Spleen (tissue), 11 donors: ENCODE measurements at regions not wholly inside any gene's neighbourhood (a gene's known extent, or its start where the extent isn't known, plus 50 kb on each side); places are given as distances from the start of the nearest gene placed in this dataset.

Experiments used
- DNase-seq: peaks from one replicate; pipeline ENCODE4 v3.0.0-alpha.2; 2020
- H3K27ac ChIP-seq, 8 donors: fragments of 200-600 bp; sonication (generic) in 7 of 8; 1 replicate in 4 of 8; 2 replicates in 4 of 8; pipeline versions ENCODE4 v1.5.0 to v1.8.0; 2016 to 2021; ENCODE audit warnings: inconsistent platforms in 4 of 8, mild to moderate bottlenecking in 4 of 8, moderate library complexity in 1 of 8
- H3K27me3 ChIP-seq, 7 donors: fragments of 200-600 bp; sonication (generic) in 6 of 7; replicated peaks in 1 of 7; 1 replicate in 4 of 7; 2 replicates in 3 of 7; pipeline versions ENCODE4 v1.5.0 to v1.8.0; 2016 to 2021; ENCODE audit warnings: inconsistent platforms in 3 of 7, mild to moderate bottlenecking in 1 of 7
- H3K36me3 ChIP-seq, 6 donors: fragments of 200-600 bp; sonication (generic) in 5 of 6; 1 replicate in 4 of 6; 2 replicates in 2 of 6; pipeline versions ENCODE4 v1.5.0 to v1.8.0; 2016 to 2021; ENCODE audit warnings: inconsistent platforms in 2 of 6
- H3K4me1 ChIP-seq, 6 donors: fragments of 200-600 bp; sonication (generic) in 5 of 6; 1 replicate in 3 of 6; 2 replicates in 3 of 6; pipeline versions ENCODE4 v1.5.0 to v1.8.0; 2016 to 2021; ENCODE audit warnings: inconsistent platforms in 3 of 6
- H3K4me3 ChIP-seq, 8 donors: fragments of 200-600 bp; sonication (generic) in 7 of 8; 1 replicate in 4 of 8; 2 replicates in 4 of 8; pipeline versions ENCODE4 v1.5.0 to v1.8.0; 2016 to 2021; ENCODE audit warnings: inconsistent platforms in 4 of 8, mild to moderate bottlenecking in 4 of 8, moderate library complexity in 2 of 8
- H3K9me3 ChIP-seq, 8 donors: fragments of 200-600 bp; sonication (generic) in 7 of 8; 1 replicate in 4 of 8; 2 replicates in 4 of 8; pipeline versions ENCODE4 v1.5.0 to v1.8.0; 2016 to 2021; ENCODE audit warnings: inconsistent platforms in 4 of 8
- CTCF ChIP-seq, 11 experiments: fragments of 200-600 bp in 7 of 11; fragments of 450-650 bp in 4 of 11; sonication (generic) in 4 of 11; IDR thresholded peaks in 8 of 11; conservative IDR thresholded peaks in 3 of 11; 1 replicate in 7 of 11; 2 replicates in 4 of 11; pipeline versions ENCODE4 v1.4.0 to v1.8.0; 2016 to 2021; ENCODE audit warnings: antibody characterized with exemption in 11 of 11, inconsistent platforms in 4 of 11, mild to moderate bottlenecking in 1 of 11
- POLR2A ChIP-seq, 3 donors: fragments of 450-650 bp; IDR thresholded peaks; one replicate each; pipeline ENCODE4 v1.5.1; 2017; ENCODE audit warnings: antibody characterized with exemption in 3 of 3, mild to moderate bottlenecking in 1 of 3
- POLR2AphosphoS5 ChIP-seq, 3 donors: sonication (generic); formaldehyde crosslinking; IDR thresholded peaks; one replicate each; pipeline ENCODE4 v1.5.1; 2017; ENCODE audit warnings: antibody characterized with exemption in 3 of 3
- WGBS, 5 donors: extraction: QIAGEN DNeasy Blood & Tissue Kit in 3 of 5; methylation state at CpG; one replicate each; pipeline versions ENCODE4 v1.1.5 to v1.1.7; 2013 to 2018; 5-methylcytosine and 5-hydroxymethylcytosine counted together
- intact Hi-C: fragments of 100-400 bp; cut with DNase I; formaldehyde crosslinking; loops from one replicate; pipeline ENCODE4 v1.15.0; 2023; ENCODE audit warnings: low total_unique reads
- donor health status: healthy with polysubstance abuse.
- donor health status: DM: no; HTN: no; CAD: no; lungs with moderate emphysema.
- donor health status: DM: no; HTN: no; CAD: no.
- donor health status: Bipolar disorder and iron deficiency.
- donor health status: healthy.
- donor health status: DM: no; HTN: no; CAD: no.
- donor health status: DM: yes; HTN: yes; CAD: no.

GRCh38 chr5:74059706-74060105 lies 433.7 kb downstream of the ARHGEF28 start:
- Histone ChIP-seq H3K9me3 (no peaks in the 10 kb centered on the region), H3K4me3 (no peak overlapping the region), H3K27me3 (no peaks in the 10 kb centered on the region), H3K4me1 (peaks cover 0 to 15% (median 2%) of the 10 kb centered on the region in 6 donors), H3K27ac (no peak overlapping the region), H3K36me3 (no peaks in the 10 kb centered on the region)
- no peak for TF ChIP-seq POLR2A (IDR thresholded peaks at IDR 0.05)
- no peak for TF ChIP-seq CTCF (IDR thresholded peaks at IDR 0.05 in 8 of 11, conservative IDR thresholded peaks at IDR 0.05 in 3 of 11)
- no peak for TF ChIP-seq POLR2AphosphoS5 (IDR thresholded peaks at IDR 0.05)
- intact Hi-C loops: no loop called here
- DNase-seq: no peak
- 30 to 69% (median 64%) methylated on average over 1 of the region's 1 CpG for WGBS, 5 donors

GRCh38 chr5:74056789-74057164 lies 430.8 kb downstream of the ARHGEF28 start:
- no peaks in the 10 kb centered on the region for H3K9me3 ChIP-seq
- DNase-seq: no peak
- H3K27ac ChIP-seq: no peak overlapping the region
- no peaks in the 10 kb centered on the region for H3K36me3 ChIP-seq
- TF ChIP-seq CTCF (IDR thresholded peaks at IDR 0.05 in 8 of 11, conservative IDR thresholded peaks at IDR 0.05 in 3 of 11) (peak in 1 of 11 experiments; percentile 33), POLR2A (IDR thresholded peaks at IDR 0.05) (no peak), POLR2AphosphoS5 (IDR thresholded peaks at IDR 0.05) (no peak)
- intact Hi-C loops: no loop called here
- H3K4me3 ChIP-seq: no peak overlapping the region
- peaks cover 0 to 15% (median 2%) of the 10 kb centered on the region in 6 donors for H3K4me1 ChIP-seq
- no peaks in the 10 kb centered on the region for H3K27me3 ChIP-seq

- WGBS, 5 donors: 55 to 71% (median 68%) methylated on average over 7 of the region's 7 CpGs
- no peaks in the 10 kb centered on the region for H3K36me3 ChIP-seq
- H3K27me3 ChIP-seq: no peaks in the 10 kb centered on the region
- intact Hi-C loops: no loop called here
- no peak for DNase-seq
- no peaks in the 10 kb centered on the region for H3K9me3 ChIP-seq
- TF ChIP-seq CTCF (IDR thresholded peaks at IDR 0.05 in 8 of 11, conservative IDR thresholded peaks at IDR 0.05 in 3 of 11) (no peak), POLR2AphosphoS5 (IDR thresholded peaks at IDR 0.05) (no peak), POLR2A (IDR thresholded peaks at IDR 0.05) (no peak)
- H3K4me3 ChIP-seq: no peak overlapping the region
- H3K27ac ChIP-seq: peak overlapping the region in 1 of 8 donors; percentile 1
- peaks cover 0 to 15% (median 2%) of the 10 kb centered on the region in 6 donors for H3K4me1 ChIP-seq
Measured at GRCh38 chr5:74056107-74056788, 430.3 kb downstream of the ARHGEF28 start.

GRCh38 chr5:74055486-74056106 lies 429.6 kb downstream of the ARHGEF28 start:
- peak overlapping the region in 1 of 8 donors; percentile 1 for H3K27ac ChIP-seq
- DNase-seq: no peak
- H3K36me3 ChIP-seq: no peaks in the 10 kb centered on the region
- no peaks in the 10 kb centered on the region for H3K9me3 ChIP-seq
- no peak overlapping the region for H3K4me3 ChIP-seq
- TF ChIP-seq POLR2AphosphoS5 (IDR thresholded peaks at IDR 0.05): no peak
- no peak for TF ChIP-seq CTCF (IDR thresholded peaks at IDR 0.05 in 8 of 11, conservative IDR thresholded peaks at IDR 0.05 in 3 of 11)
- TF ChIP-seq POLR2A (IDR thresholded peaks at IDR 0.05): no peak
- intact Hi-C loops: no loop called here
- no peaks in the 10 kb centered on the region for H3K27me3 ChIP-seq
- H3K4me1 ChIP-seq: peaks cover 0 to 15% (median 2%) of the 10 kb centered on the region in 6 donors
- WGBS, 5 donors: 57 to 80% (median 73%) methylated on average over 7 of the region's 7 CpGs
